ENCODE measurements at regions not wholly inside any gene's neighbourhood (a gene's known extent, or its start where the extent isn't known, plus 50 kb on each side); places are given as distances from the start of the nearest gene placed in this dataset.
"Not testable (repeated sequence)": the region's sequence is repeated elsewhere in the genome, so short reads cannot be mapped to it uniquely, and the experiment has no call there.

GRCh38 chr2:132259276-132259675 is 97.5 kb upstream of the ANKRD30BL start:
- in situ Hi-C loops (cut with MboI; ENCODE audit: low sequenced_read_pairs, unreplicated experiment); DNase-seq (ENCODE audit: low spot score): not testable (repeated sequence)

- in situ Hi-C loops (cut with MboI; ENCODE audit: low sequenced_read_pairs, unreplicated experiment); DNase-seq (ENCODE audit: low spot score): not testable (repeated sequence)
Measured at GRCh38 chr2:132265595-132265994, 103.8 kb upstream of the ANKRD30BL start.

GRCh38 chr2:132267105-132267497 is 105.3 kb upstream of the ANKRD30BL start:
- no peak for DNase-seq (ENCODE audit: low spot score)
- in situ Hi-C loops (cut with MboI; ENCODE audit: low sequenced_read_pairs, unreplicated experiment) = no loop called here
- TF ChIP-seq CTCF (IDR thresholded peaks at IDR 0.05; ENCODE audit: borderline replicate concordance, control extremely low read depth, extremely low read depth, insufficient read depth, missing control alignments) = no peak

GRCh38 chr2:132267498-132268283 is 105.9 kb upstream of the ANKRD30BL start:
- in situ Hi-C loops (cut with MboI; ENCODE audit: low sequenced_read_pairs, unreplicated experiment) = not testable (repeated sequence)

GRCh38 chr2:132268284-132268976 is 106.7 kb upstream of the ANKRD30BL start:
- in situ Hi-C loops (cut with MboI; ENCODE audit: low sequenced_read_pairs, unreplicated experiment); DNase-seq (ENCODE audit: low spot score): not testable (repeated sequence)

More at GRCh38 chr2:132267498-132268283, 105.9 kb upstream of the ANKRD30BL start:
- peak; percentile 6 for DNase-seq (ENCODE audit: low spot score)

GRCh38 chr2:132268977-132269523 is 107.3 kb upstream of the ANKRD30BL start:
- no peak for DNase-seq (ENCODE audit: low spot score)
- no peak for TF ChIP-seq CTCF (IDR thresholded peaks at IDR 0.05; ENCODE audit: borderline replicate concordance, control extremely low read depth, extremely low read depth, insufficient read depth, missing control alignments)
- in situ Hi-C loops (cut with MboI; ENCODE audit: low sequenced_read_pairs, unreplicated experiment) = no loop called here

More at GRCh38 chr2:132268284-132268976, 106.7 kb upstream of the ANKRD30BL start:
- peak; percentile 44 for TF ChIP-seq CTCF (IDR thresholded peaks at IDR 0.05; ENCODE audit: borderline replicate concordance, control extremely low read depth, extremely low read depth, insufficient read depth, missing control alignments)

GRCh38 chr2:132270255-132270654 is 108.5 kb upstream of the ANKRD30BL start:
- in situ Hi-C loops (cut with MboI; ENCODE audit: low sequenced_read_pairs, unreplicated experiment) = no loop called here
- no peak for TF ChIP-seq CTCF (IDR thresholded peaks at IDR 0.05; ENCODE audit: borderline replicate concordance, control extremely low read depth, extremely low read depth, insufficient read depth, missing control alignments)
- DNase-seq (ENCODE audit: low spot score) = no peak

GRCh38 chr2:132270981-132271546 is 109.3 kb upstream of the ANKRD30BL start:
- DNase-seq (ENCODE audit: low spot score) = no peak
- in situ Hi-C loops (cut with MboI; ENCODE audit: low sequenced_read_pairs, unreplicated experiment) = no loop called here
- no peak for TF ChIP-seq CTCF (IDR thresholded peaks at IDR 0.05; ENCODE audit: borderline replicate concordance, control extremely low read depth, extremely low read depth, insufficient read depth, missing control alignments)

GRCh38 chr2:132271794-132272193 is 110.0 kb upstream of the ANKRD30BL start:
- DNase-seq (ENCODE audit: low spot score); in situ Hi-C loops (cut with MboI; ENCODE audit: low sequenced_read_pairs, unreplicated experiment): not testable (repeated sequence)
